Progenitor cell of endocrine pancreas (in vitro differentiated cells): ENCODE measurements at regions not wholly inside any gene's neighbourhood (a gene's known extent, or its start where the extent isn't known, plus 50 kb on each side); places are given as distances from the start of the nearest gene placed in this dataset.

Experiments
- DNase-seq: peaks from one replicate; pipeline ENCODE4 v3.0.0; 2021; ENCODE audit warnings: low spot score; ENCODE audit not compliant: unreplicated experiment
- H3K27ac Mint-ChIP-seq: 2 replicates; pipeline ENCODE4 v1.8.0; 2021; ENCODE audit warnings: mild to moderate bottlenecking, moderate library complexity, mixed read lengths
- H3K27me3 Mint-ChIP-seq: 2 replicates; pipeline ENCODE4 v1.8.0; 2021; ENCODE audit warnings: mixed read lengths
- H3K36me3 Mint-ChIP-seq: 2 replicates; pipeline ENCODE4 v1.8.0; 2022; ENCODE audit warnings: mixed read lengths; ENCODE audit not compliant: insufficient read depth
- H3K4me1 Mint-ChIP-seq: 2 replicates; pipeline ENCODE4 v1.8.0; 2021; ENCODE audit warnings: low read depth, mixed read lengths
- H3K4me3 Mint-ChIP-seq: 2 replicates; pipeline ENCODE4 v1.8.0; 2021; ENCODE audit warnings: low read depth, mild to moderate bottlenecking, moderate library complexity, mixed read lengths
- H3K9me3 Mint-ChIP-seq: 2 replicates; pipeline ENCODE4 v1.8.0; 2021; ENCODE audit warnings: low read depth, mixed read lengths
- TF ChIP-seq, protein P1 (sequence below): fragments of 200-600 bp; sonication (generic); IDR thresholded peaks from one replicate; pipeline ENCODE4 v1.5.0; 2021; ENCODE audit warnings: antibody characterized with exemption, mild to moderate bottlenecking; ENCODE audit not compliant: unreplicated experiment

DNA sequence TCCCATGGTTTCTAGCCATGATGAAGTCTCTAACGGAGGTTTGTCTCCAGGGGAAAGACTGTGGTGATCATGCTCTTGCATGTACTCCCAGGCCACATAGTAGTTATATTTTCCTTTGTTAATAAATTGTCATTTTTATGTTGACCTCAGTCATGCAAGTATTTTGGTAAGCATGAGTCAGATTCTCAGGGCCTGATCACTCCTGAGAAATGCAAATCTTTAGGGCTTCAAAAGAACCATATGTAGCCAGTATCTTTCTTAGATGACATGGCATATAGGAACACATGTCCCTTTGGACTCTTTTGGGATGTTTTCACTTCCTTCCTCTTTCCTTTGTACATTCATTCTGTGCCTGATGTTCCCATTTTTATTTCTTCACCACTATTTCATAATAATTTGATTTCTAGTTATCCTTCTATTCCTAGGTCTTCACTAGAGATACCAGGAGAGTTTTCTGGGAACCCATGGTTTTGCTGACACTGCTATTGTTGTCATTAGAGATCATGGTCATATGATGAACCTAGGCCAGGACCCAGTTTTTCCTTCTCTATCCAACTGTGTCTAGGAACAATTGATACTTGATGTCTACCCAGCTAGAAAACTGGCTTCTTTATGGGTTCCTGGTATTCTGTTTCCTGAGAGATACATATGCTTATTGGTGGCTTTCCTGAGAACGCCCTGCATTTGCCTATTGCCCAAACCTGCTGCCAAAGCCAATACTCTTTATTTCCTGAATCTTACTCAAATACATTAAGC lies 248.1 kb upstream of the NREP start:
- Mint-ChIP-seq H3K9me3 (no peaks in the 10 kb centered on the region), H3K27me3 (no peaks in the 10 kb centered on the region), H3K4me1 (peaks cover 6% of the 10 kb centered on the region), H3K27ac (no peak overlapping the region), H3K4me3 (no peak overlapping the region), H3K36me3 (no peaks in the 10 kb centered on the region)
- no peak for DNase-seq
- TF ChIP-seq, protein P1, sequence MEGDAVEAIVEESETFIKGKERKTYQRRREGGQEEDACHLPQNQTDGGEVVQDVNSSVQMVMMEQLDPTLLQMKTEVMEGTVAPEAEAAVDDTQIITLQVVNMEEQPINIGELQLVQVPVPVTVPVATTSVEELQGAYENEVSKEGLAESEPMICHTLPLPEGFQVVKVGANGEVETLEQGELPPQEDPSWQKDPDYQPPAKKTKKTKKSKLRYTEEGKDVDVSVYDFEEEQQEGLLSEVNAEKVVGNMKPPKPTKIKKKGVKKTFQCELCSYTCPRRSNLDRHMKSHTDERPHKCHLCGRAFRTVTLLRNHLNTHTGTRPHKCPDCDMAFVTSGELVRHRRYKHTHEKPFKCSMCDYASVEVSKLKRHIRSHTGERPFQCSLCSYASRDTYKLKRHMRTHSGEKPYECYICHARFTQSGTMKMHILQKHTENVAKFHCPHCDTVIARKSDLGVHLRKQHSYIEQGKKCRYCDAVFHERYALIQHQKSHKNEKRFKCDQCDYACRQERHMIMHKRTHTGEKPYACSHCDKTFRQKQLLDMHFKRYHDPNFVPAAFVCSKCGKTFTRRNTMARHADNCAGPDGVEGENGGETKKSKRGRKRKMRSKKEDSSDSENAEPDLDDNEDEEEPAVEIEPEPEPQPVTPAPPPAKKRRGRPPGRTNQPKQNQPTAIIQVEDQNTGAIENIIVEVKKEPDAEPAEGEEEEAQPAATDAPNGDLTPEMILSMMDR = no peak

DNA sequence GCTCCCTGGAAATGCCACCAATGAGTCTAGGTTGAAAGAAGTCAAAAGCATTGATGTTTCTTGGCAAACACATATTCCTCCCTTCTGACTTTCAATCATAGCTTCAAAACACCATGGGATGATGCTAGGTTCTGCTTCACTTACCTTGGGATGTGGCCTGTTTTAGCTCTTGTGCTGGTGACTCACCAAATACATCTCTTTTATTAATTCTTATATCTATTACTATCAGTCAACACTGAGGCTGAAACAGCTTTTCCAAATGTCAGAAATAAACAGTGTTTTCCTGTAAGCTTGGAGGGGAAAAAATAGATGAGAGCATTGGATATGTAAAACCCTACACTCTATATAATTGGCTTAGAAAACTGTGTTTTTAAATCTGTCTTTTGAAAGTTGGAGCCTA lies 245.4 kb upstream of the NREP start:
- no peak overlapping the region for H3K4me3 Mint-ChIP-seq
- H3K9me3 Mint-ChIP-seq = no peaks in the 10 kb centered on the region
- H3K27ac Mint-ChIP-seq = no peak overlapping the region
- H3K27me3 Mint-ChIP-seq = no peaks in the 10 kb centered on the region
- DNase-seq = no peak
- H3K4me1 Mint-ChIP-seq = peaks cover 6% of the 10 kb centered on the region
- TF ChIP-seq, protein P1 = no peak
- no peaks in the 10 kb centered on the region for H3K36me3 Mint-ChIP-seq

DNA sequence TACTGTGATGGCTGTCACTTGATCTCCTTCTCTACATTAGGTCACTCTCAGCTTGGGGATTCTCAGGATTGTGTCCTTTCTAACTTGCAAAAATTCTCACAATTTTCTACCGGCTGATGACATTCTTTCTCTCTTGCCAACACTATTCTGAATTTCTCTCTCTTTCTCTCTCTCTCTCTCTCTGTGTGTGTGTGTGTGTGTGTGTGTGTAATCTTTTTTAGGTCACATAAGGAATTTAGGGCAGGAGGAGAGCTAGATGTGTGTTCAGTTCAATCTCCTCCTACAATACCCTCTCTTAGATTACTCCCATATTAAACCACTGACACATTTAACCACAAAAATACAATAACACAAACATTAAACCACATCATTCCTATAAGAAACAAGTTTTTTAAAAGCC lies 242.3 kb upstream of the NREP start:
- DNase-seq = no peak
- no peaks in the 10 kb centered on the region for H3K4me1 Mint-ChIP-seq
- H3K27me3 Mint-ChIP-seq = no peaks in the 10 kb centered on the region
- no peak overlapping the region for H3K4me3 Mint-ChIP-seq
- TF ChIP-seq, protein P1 = no peak
- no peaks in the 10 kb centered on the region for H3K36me3 Mint-ChIP-seq
- no peak overlapping the region for H3K27ac Mint-ChIP-seq
- H3K9me3 Mint-ChIP-seq = peaks cover 2% of the 10 kb centered on the region

DNA sequence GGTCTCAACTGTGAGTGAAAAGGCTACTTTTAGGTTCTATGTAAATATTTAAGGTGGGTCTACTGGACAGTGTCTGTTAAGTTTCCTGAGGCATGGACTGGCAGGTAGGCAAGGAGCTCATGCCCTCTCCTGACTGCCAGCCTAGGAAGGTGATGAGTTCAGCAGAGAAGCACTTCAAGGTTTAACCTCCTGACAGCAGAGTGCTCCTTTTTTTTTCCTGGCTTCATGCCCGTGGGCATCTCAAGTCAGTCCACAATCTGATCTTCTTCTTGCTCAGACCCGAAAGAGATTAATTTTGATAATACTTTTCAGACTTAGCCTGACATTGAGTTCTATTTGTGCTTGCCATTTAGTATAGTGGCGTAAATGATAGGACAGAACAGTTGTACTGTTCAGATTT lies 241.9 kb upstream of the NREP start:
- TF ChIP-seq, protein P1 = no peak
- H3K4me1 Mint-ChIP-seq = no peaks in the 10 kb centered on the region

DNA sequence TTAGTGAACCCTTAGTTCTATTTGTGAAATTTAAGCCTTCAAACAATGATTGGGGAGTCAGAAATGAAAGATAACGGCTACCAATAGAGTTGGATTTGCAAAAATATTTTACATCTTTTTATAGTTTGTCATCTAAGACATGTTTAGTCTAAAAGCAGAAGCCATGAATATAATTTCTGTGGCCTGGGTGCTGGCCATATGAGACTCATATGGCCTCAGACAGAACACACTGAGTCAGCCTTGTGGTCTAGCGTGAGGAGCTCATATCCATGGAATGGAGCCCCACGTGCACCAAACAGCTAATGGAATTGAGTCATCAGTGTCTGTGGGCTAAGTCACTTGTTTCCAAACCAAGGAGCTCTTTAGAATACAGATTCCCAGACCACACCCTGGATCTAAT lies 240.7 kb upstream of the NREP start:
- H3K27ac Mint-ChIP-seq = no peak overlapping the region
- TF ChIP-seq, protein P1 = no peak
- DNase-seq = no peak
- H3K36me3 Mint-ChIP-seq = no peaks in the 10 kb centered on the region
- peaks cover 3% of the 10 kb centered on the region for H3K9me3 Mint-ChIP-seq
- no peaks in the 10 kb centered on the region for H3K27me3 Mint-ChIP-seq
- no peaks in the 10 kb centered on the region for H3K4me1 Mint-ChIP-seq
- no peak overlapping the region for H3K4me3 Mint-ChIP-seq

More for the DNA sequence above, 241.9 kb upstream of the NREP start:
- no peaks in the 10 kb centered on the region for H3K27me3 Mint-ChIP-seq
- H3K27ac Mint-ChIP-seq = no peak overlapping the region
- no peak overlapping the region for H3K4me3 Mint-ChIP-seq
- H3K36me3 Mint-ChIP-seq = no peaks in the 10 kb centered on the region
- DNase-seq = no peak
- peaks cover 3% of the 10 kb centered on the region for H3K9me3 Mint-ChIP-seq
